ENCODE measurements at regions not wholly inside any gene's neighbourhood (a gene's known extent, or its start where the extent isn't known, plus 50 kb on each side); places are given as distances from the start of the nearest gene placed in this dataset.

DNA sequence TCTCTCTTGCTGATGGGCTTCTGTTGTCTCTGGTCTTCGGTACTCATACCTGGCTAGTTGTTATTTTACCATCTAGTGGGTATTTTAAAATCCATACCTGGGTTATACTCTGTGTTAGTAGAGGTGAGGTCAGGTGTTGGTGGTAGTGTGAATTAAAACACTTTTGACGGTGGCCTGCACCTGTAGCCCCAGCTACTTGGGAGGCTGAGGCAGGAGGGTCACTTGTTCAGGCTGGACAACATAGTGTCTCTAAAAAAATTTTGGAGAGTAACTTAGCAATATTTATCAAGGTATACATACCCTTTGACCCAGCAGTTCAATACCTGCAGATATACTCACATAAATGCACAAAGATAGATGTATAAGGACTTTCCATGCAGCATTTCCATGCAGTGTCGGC, 55.4 kb downstream of the GSX1 start:
- H3K4me1 Mint-ChIP-seq = no peaks in the 10 kb centered on the region
- H3K9me3 Mint-ChIP-seq = no peaks in the 10 kb centered on the region
- ATAC-seq = no peak
- no peak overlapping the region for H3K4me3 Mint-ChIP-seq
- peak overlapping the region in 1 of 2 donors; percentile 12 for H3K27ac Mint-ChIP-seq
- H3K27me3 Mint-ChIP-seq = peaks cover 54% of the 10 kb centered on the region
- no peak for DNase-seq

DNA sequence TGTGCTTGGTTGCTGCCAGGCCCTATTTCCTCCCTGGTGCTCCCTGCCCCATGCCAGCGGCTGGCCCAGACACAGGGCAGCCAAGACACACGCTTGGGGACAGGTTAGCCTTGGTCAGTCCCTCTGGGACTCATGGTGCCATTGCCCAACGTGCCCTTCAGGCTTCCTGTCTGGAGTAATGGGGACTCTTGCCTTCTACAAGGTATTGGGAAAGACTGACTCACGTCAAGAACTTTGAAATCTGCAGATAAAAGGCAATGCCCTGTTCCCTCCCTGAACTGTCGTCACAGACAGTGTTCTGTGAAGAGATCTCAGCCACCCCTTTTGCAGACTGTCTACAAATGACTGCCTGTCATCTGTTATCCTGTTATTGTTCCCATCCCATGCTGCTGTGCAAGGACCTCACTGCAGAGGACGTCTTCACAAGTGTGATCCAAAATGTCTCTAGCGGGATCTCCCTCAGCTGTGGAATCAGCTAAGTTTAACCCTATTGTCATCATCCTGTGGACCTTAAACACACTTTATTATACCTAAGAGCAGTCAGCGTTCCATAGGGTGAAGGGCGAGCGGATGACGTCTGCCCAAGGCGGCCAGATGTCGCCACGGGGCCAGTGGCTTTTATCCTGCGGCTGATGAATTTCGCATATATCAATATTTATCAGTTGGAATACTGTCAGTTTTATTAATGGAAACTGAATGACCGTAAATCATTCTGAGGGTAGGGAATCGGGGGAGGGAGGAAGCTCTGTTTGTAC, 59.0 kb downstream of the GSX1 start:
- ATAC-seq (no peak), DNase-seq (no peak)
- H3K9me3 Mint-ChIP-seq = no peaks in the 10 kb centered on the region
- H3K4me3 Mint-ChIP-seq = no peak overlapping the region
- no peaks in the 10 kb centered on the region for H3K4me1 Mint-ChIP-seq
- no peak overlapping the region for H3K27ac Mint-ChIP-seq
- H3K27me3 Mint-ChIP-seq = peaks cover 62% of the 10 kb centered on the region

DNA sequence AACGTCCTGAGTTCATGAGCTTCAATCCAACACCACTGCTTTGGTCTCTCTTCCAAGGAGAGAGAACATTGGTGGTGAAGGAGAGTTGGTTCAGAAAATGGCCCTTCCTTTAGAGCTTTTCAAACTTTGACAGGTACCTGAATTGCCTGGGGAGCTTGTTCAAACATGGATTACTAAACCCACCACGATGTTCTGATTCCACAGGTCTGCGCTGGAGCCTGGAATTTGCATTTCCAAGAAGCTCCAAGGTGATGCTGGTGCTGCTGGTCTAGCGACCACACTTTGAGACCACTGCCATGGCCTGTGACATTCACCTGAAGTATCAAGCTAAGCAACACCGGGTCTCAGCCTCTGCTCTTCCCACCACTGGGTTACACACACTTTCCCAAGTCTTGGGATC, 60.2 kb downstream of the GSX1 start:
- Mint-ChIP-seq H3K4me3 (no peak overlapping the region), H3K27ac (no peak overlapping the region), H3K9me3 (no peaks in the 10 kb centered on the region), H3K27me3 (peaks cover 56% of the 10 kb centered on the region), H3K4me1 (no peaks in the 10 kb centered on the region)
- no peak for DNase-seq
- no peak for ATAC-seq

DNA sequence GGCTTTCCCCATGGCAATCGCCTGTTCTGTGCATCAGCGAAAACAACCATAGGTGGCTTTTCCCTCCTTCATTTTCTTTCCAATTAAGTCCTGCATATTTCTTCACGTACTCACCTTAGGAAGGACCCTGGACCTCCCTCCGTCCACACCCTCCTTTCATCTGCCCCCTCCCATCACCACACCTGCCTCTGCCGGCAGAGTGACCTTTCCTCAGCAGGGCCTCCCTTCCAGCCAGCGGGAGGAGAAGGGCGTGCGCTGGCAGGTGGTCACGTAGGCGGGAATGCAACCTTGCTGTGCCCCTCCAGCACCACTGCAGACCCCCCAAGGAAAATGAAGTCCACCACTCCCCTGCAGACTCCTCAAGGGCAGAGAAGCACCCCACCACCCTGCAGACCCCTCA, 61.1 kb downstream of the GSX1 start:
- no peaks in the 10 kb centered on the region for H3K9me3 Mint-ChIP-seq
- ATAC-seq (no peak), DNase-seq (no peak)
- H3K27ac Mint-ChIP-seq = no peak overlapping the region
- H3K4me3 Mint-ChIP-seq = no peak overlapping the region
- peaks cover 47% of the 10 kb centered on the region for H3K27me3 Mint-ChIP-seq
- H3K4me1 Mint-ChIP-seq = no peaks in the 10 kb centered on the region

DNA sequence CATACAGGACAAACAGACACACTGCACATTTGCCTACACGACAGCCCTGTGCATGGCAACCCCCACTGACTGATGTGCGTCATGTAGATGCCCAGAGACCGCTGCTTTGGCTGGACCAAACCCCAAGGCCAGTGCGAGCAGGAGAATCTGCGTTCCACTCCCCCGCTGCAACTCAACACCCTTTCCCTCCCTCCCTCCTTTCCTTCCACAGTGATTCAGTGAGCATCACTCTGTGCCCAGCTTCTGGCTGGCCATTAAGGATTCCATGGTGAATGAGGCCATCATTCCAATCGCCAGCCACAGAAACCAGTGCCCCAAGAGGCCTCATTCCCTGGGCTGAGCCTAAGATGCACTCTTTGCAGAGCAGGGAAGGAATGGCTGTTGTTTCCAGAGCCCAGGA, 61.6 kb downstream of the GSX1 start:
- Mint-ChIP-seq H3K27ac (no peak overlapping the region), H3K4me1 (no peaks in the 10 kb centered on the region), H3K4me3 (no peak overlapping the region), H3K9me3 (no peaks in the 10 kb centered on the region), H3K27me3 (peaks cover 45% of the 10 kb centered on the region)
- ATAC-seq (no peak), DNase-seq (no peak)

DNA sequence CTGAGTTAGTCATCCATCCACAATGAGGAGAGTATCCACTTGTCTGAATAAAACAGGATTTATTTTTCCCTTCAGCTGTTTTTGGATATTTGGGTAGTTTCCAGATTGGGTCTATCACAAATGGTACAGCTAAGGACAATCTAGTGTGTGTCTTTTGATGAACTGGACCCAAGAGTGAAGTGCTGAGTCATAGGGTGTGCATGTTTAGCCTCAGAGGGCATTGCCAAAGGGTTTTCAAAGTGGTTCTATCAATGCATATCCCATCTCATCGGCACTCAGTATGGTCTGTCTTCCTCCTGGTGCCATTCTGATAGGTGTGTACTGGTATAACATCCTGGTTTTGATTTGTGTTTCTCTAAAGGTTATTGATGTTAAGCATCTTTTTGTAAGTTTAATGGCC, 62.3 kb downstream of the GSX1 start:
- Mint-ChIP-seq H3K27ac (no peak overlapping the region), H3K27me3 (peaks cover 41% of the 10 kb centered on the region), H3K4me1 (no peaks in the 10 kb centered on the region), H3K4me3 (no peak overlapping the region), H3K9me3 (no peaks in the 10 kb centered on the region)
- DNase-seq = no peak
- no peak for ATAC-seq

DNA sequence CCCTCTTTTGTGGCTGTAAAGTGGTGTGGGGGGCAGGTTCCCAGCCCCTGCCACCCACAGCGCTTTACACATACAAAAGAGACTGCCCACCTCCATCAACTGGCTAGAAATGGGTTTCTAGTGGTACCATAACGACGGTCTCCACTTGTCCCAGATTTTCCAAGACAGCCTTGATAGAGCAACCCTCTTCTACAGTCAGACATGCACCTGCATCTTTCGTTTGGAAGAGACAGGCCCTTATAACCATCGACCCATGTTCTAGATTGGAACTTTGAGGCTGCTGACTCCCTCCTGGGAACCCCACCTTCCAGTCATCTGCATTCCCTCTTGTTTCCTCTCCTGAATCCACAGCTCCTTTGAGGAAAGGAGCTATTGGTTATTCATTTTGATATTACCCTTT, 63.1 kb downstream of the GSX1 start:
- no peak overlapping the region for H3K27ac Mint-ChIP-seq
- no peak for ATAC-seq
- H3K4me1 Mint-ChIP-seq = no peaks in the 10 kb centered on the region
- no peaks in the 10 kb centered on the region for H3K9me3 Mint-ChIP-seq
- H3K27me3 Mint-ChIP-seq = peaks cover 37% of the 10 kb centered on the region
- H3K4me3 Mint-ChIP-seq = no peak overlapping the region
- no peak for DNase-seq

DNA sequence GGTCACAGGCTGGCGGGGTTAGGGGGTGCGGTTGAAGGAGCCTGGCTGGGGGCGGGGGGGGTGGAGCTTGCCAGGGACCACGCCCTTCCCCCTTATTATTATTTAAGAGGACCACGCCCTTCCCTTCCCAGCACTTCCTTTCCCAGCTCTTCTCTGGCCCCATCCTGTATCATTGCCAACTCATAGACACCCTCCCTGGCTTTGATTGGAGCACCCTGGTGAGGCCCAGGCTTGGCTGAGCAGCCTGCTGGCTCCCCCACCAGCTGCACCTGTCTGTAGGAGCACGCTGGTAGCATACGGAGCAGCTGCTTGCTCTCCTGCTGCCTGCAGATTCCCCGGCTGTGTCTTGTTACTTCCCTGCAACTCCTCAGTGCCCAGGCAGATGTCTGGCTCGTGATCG, 62.5 kb upstream of the PDX1 start:
- ATAC-seq (no peak), DNase-seq (no peak)
- H3K4me1 Mint-ChIP-seq = no peaks in the 10 kb centered on the region
- no peaks in the 10 kb centered on the region for H3K9me3 Mint-ChIP-seq
- no peak overlapping the region for H3K4me3 Mint-ChIP-seq
- H3K27ac Mint-ChIP-seq = peak overlapping the region in 1 of 2 donors; percentile 23
- peaks cover 25% of the 10 kb centered on the region for H3K27me3 Mint-ChIP-seq

DNA sequence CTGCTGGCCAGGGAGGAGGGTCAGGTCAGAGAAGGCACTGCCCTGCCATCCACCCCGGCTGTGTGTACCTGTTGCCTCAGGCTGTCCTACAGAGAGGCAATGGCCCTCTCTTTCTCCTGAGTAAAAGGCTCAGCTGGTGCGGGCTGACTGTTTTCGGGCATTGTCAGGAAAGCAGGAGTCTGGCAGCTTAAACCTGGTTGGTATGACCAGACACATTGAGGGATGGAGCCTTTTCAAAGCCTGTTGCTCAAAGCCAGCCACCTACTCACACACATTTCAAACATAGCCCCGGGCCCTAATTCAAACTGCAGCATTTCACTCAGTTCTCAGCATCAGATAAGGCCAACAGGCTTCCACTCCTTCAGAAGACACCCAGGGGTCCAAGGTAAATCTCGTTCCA, 61.8 kb upstream of the PDX1 start:
- DNase-seq (no peak), ATAC-seq (no peak)
- Mint-ChIP-seq H3K4me1 (no peaks in the 10 kb centered on the region), H3K9me3 (no peaks in the 10 kb centered on the region), H3K27ac (no peak overlapping the region), H3K27me3 (peaks cover 18% of the 10 kb centered on the region), H3K4me3 (no peak overlapping the region)

DNA sequence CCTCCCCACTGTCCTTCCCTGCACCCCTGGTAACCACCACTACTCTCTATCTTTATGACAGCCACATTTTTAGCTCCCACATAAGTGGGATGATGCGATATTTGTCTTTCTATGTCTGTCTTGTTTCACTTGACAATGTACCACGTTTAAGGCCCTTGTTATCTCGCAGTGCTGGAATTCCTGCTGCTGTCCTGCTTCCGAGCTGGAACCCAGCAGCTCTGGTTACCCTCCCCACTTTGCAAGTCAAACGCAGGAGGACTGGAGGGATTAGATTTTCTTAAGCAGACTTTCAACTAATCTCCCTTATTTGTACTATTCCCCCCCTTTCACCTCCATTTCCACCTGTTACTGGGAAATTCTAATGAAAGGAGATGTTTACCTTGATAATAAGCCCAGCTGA, 59.1 kb upstream of the PDX1 start:
- Mint-ChIP-seq H3K27ac (no peak overlapping the region), H3K4me3 (no peak overlapping the region), H3K4me1 (no peaks in the 10 kb centered on the region), H3K27me3 (peaks cover 12% of the 10 kb centered on the region), H3K9me3 (no peaks in the 10 kb centered on the region)
- ATAC-seq (no peak), DNase-seq (no peak)

DNA sequence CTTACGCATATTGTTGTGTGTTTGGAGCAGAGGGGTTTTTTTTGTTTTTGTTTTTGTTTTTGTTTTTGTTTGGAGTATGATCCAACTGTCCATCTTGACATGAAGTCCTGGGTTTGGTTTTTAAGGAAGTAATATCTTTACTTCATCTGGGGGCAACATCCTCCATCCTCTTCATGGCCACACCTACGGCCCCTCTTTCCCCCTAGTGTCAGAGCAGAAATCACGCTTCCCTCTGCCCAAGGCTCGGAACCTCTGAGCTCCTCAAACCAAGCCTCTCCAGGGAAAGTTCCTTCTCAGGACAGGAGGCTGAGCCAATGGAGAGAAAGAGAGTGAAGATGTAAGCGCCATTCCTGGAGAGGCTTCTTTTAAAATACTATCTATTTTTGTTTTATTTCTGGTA, 58.6 kb upstream of the PDX1 start:
- Mint-ChIP-seq H3K4me3 (no peak overlapping the region), H3K9me3 (no peaks in the 10 kb centered on the region), H3K27ac (no peak overlapping the region), H3K4me1 (no peaks in the 10 kb centered on the region), H3K27me3 (peaks cover 16% of the 10 kb centered on the region)
- DNase-seq = no peak
- ATAC-seq = no peak

DNA sequence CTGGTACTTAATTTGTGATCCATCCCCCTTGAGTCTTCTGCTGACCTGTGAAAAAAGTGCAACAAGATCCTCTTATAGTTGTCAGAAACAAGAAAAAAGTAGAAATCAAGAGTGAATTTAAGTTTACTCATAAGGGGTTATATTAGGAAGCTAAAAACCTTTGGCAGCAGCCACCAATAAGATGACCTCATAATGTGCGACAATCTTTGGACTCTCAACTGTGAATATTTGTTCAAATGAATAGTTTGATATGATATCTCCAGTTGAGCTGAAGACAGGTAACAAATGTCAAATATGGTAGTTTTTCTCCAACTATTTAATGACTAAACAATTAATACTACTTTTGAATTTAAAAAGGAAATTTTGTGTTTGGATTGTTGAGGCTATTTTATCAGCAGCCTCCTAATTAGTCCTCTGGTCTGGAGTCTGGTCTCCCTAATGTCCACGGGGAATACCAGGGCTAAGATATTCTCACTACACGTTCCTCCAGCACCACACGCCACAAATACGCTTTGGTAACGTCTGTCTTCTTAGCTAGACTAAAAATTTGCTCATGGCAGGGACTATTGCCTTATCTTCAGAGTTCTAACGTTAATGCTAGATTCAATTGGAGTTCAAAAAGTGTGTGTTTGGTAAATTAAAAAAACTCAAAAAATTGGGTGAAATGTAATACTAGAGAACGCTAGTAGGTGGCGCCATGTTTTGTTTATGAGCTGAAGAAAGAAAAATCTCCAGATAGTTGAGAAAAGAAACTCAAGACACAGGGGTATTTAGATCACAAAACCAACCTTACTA, 51.0 kb upstream of the PDX1 start:
- Mint-ChIP-seq H3K4me1 (no peaks in the 10 kb centered on the region), H3K9me3 (no peaks in the 10 kb centered on the region), H3K27ac (no peak overlapping the region), H3K4me3 (no peak overlapping the region), H3K27me3 (peaks cover 42% of the 10 kb centered on the region)
- DNase-seq = no peak
- ATAC-seq = no peak

DNA sequence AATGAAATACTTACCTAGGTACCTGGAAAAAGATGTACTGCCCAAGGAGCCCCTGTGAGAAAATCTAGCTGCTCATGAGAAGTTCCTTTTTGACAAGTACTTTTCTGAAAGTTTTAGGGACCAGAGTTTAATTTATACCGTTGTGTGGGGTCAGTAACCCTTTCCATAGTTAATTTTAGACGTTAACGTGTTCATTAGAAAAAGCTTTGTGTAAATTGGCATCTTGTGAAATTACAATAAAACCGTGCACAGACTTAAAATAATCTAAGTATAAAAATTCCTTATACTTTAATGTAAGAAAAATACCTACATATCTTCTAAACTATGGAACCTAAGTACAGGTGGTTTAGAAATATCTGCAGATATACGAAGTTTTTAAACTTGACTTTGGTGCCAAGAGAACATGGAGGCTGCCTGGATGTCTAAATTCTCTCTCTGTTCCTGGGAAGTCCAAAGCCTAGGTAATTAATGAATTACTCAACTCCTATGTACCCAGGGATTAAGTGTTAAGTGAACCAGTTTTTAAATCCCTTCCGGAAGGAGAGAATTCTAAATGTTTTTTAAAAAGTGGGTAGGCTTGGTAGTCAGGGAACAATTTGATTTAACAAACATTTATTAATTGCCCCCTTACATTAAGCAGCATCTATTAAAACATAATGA, 50.2 kb upstream of the PDX1 start:
- Mint-ChIP-seq H3K4me1 (no peaks in the 10 kb centered on the region), H3K4me3 (no peak overlapping the region), H3K27ac (no peak overlapping the region)

More for the DNA sequence above, 50.2 kb upstream of the PDX1 start:
- ATAC-seq (no peak), DNase-seq (no peak)
- H3K27me3 Mint-ChIP-seq = peaks cover 41% of the 10 kb centered on the region
- no peaks in the 10 kb centered on the region for H3K9me3 Mint-ChIP-seq

Data from stimulated activated naive CD8-positive, alpha-beta T cell treated with anti-CD3 and anti-CD28 coated beads, Interleukin-15, amount 100 ng/mL, for 72 hours (primary cell).